ENCODE measurements at regions not wholly inside any gene's neighbourhood (a gene's known extent, or its start where the extent isn't known, plus 50 kb on each side); places are given as distances from the start of the nearest gene placed in this dataset.

- no peak overlapping the region for H2BK15ac ChIP-seq (ENCODE audit: low read length)
- ChIA-PET POLR2A (ENCODE audit: partially characterized antibody) (no interaction called here), CTCF (ENCODE audit: partially characterized antibody) (no interaction called here)
- no peak for DNase-seq (ENCODE audit: low read depth in 1 of 2, low spot score in 2 of 2)
- no peak overlapping the region for H3K4me3 ChIP-seq (ENCODE audit: extremely low read depth in 1 of 4, insufficient read depth in 2 of 4, low read depth in 3 of 4, low read length in 4 of 4)
- no peak overlapping the region for H3K4ac ChIP-seq (replicated peaks; ENCODE audit: insufficient read length, low read depth, low read length)
- no peak overlapping the region for H2BK120ac ChIP-seq (replicated peaks; ENCODE audit: low read depth, low read length)
- no peaks in the 10 kb centered on the region for H3K9me3 ChIP-seq (ENCODE audit: insufficient read depth in 2 of 2, low read depth in 1 of 2, low read length in 1 of 2)
- H3K79me1 ChIP-seq (ENCODE audit: low read depth, low read length): no peaks in the 10 kb centered on the region
- peaks cover 0 to 2% (median under 1%) of the 10 kb centered on the region in 4 experiments; a peak in 1 of 7 replicates for H3K4me1 ChIP-seq (replicated peaks in 1 of 4; ENCODE audit: control insufficient read depth in 3 of 4, insufficient read depth in 4 of 4, low read length in 3 of 4)
- H4K91ac ChIP-seq (replicated peaks; ENCODE audit: insufficient read length, low read length): no peak overlapping the region
- H2BK12ac ChIP-seq (ENCODE audit: low read depth, low read length): no peak overlapping the region
- no peak overlapping the region for H3K18ac ChIP-seq (ENCODE audit: extremely low read depth, low read length)
- no peak overlapping the region for H2BK20ac ChIP-seq (ENCODE audit: low read length)
- no peaks in the 10 kb centered on the region for H3K23me2 ChIP-seq (ENCODE audit: low read depth, low read length)
- no peak overlapping the region for H3K56ac ChIP-seq (replicated peaks; ENCODE audit: insufficient read length, low read depth, low read length)
- WGBS, 2 experiments (ENCODE audit: extremely low coverage in 1 of 2, insufficient coverage in 1 of 2, insufficient read length in 1 of 2, insufficient replicate concordance in 2 of 2, low coverage in 1 of 2, low lambda C conversion rate in 2 of 2, missing lambda C conversion rate in 1 of 2): 96% methylated on average over 5 of the region's 5 CpGs; no CpG with 5 or more reads in 1 of the 2 experiments
- no peak overlapping the region for H3K4me2 ChIP-seq (ENCODE audit: insufficient read depth in 1 of 2, low read depth in 2 of 2, low read length in 2 of 2)
- no peak overlapping the region for H2BK5ac ChIP-seq (ENCODE audit: low read depth, low read length)
- no peak overlapping the region for H2AK5ac ChIP-seq (ENCODE audit: low read depth, low read length)
- no peak overlapping the region for H4K8ac ChIP-seq (ENCODE audit: extremely low read depth, insufficient read depth, low read length)
- no peaks in the 10 kb centered on the region for H4K20me1 ChIP-seq (replicated peaks in 1 of 2; ENCODE audit: control insufficient read depth in 1 of 2, insufficient read depth in 2 of 2, low read length in 2 of 2)
- no peak overlapping the region for H3K23ac ChIP-seq (ENCODE audit: insufficient read length)
- no peak overlapping the region for H3K9ac ChIP-seq (replicated peaks in 1 of 4; ENCODE audit: extremely low read depth in 1 of 4, low read depth in 3 of 4, low read length in 3 of 4)
- no peak for FAIRE-seq
- TF ChIP-seq KDM5A (IDR thresholded peaks at IDR 0.05; ENCODE audit: low read length) (no peak), BRCA1 (IDR thresholded peaks at IDR 0.05; ENCODE audit: low read depth, low read length) (no peak), BCL11A (IDR thresholded peaks at IDR 0.05; ENCODE audit: low read depth in 2 of 2, low read length in 2 of 2) (no peak), MAFK (IDR thresholded peaks at IDR 0.05; ENCODE audit: low read depth, low read length) (no peak), TBP (IDR thresholded peaks at IDR 0.05; ENCODE audit: low read depth, low read length) (no peak), SUZ12 (IDR thresholded peaks at IDR 0.05; ENCODE audit: low read length) (no peak), EP300 (IDR thresholded peaks at IDR 0.05; ENCODE audit: borderline replicate concordance in 1 of 2, low read depth in 2 of 2, low read length in 2 of 2) (no peak), CHD1 (IDR thresholded peaks at IDR 0.05; ENCODE audit: low read depth, low read length) (no peak), USF2 (IDR thresholded peaks at IDR 0.05; ENCODE audit: low read length) (no peak), EGR1 (IDR thresholded peaks at IDR 0.05; ENCODE audit: borderline replicate concordance, low read depth, low read length) (no peak), TAF7 (optimal IDR thresholded peaks at IDR 0.05; ENCODE audit: borderline replicate concordance, low read depth, low read length) (no peak), E2F6 (IDR thresholded peaks at IDR 0.05) (no peak)
- H4K5ac ChIP-seq (ENCODE audit: insufficient read length, low read depth, low read length): no peak overlapping the region
- H3K27me3 ChIP-seq (replicated peaks in 1 of 4; ENCODE audit: control insufficient read depth in 3 of 4, extremely low read depth in 1 of 4, insufficient read depth in 3 of 4, low read length in 3 of 4): no peaks in the 10 kb centered on the region
- no peaks in the 10 kb centered on the region for H3K79me2 ChIP-seq (ENCODE audit: control insufficient read depth in 1 of 2, insufficient read depth in 2 of 2, low read length in 2 of 2)
- no peaks in the 10 kb centered on the region for H3K36me3 ChIP-seq (ENCODE audit: control insufficient read depth in 2 of 4, insufficient read depth in 4 of 4, low read length in 3 of 4)
- no peak overlapping the region for H3K27ac ChIP-seq (ENCODE audit: low read depth, low read length)
- no peak overlapping the region for H2AFZ ChIP-seq (ENCODE audit: low read length)
- H3K14ac ChIP-seq (ENCODE audit: insufficient read length): no peak overlapping the region
Observed at GRCh38 chr17:14508156-14508555, 207.3 kb downstream of the HS3ST3B1 start.

Data from H1 (cell line).